IMR-90 (cell line): ENCODE measurements at regions not wholly inside any gene's neighbourhood (a gene's known extent, or its start where the extent isn't known, plus 50 kb on each side); places are given as distances from the start of the nearest gene placed in this dataset.

Experiments
- ATAC-seq: fragments of 200-7000 bp; cut with Tn5 transposase; 2 replicates; pipeline ENCODE4 v1.9.1; 2020; ENCODE audit warnings: low read depth, mild to moderate bottlenecking, moderate library complexity
- BruUV-seq: library from RNA; stranded (reverse); fragments of 400-500 nt; replicated peaks from 2 replicates; lab custom pipeline; 2021; lab: Mats Ljungman, UMichigan
- CTCF ChIA-PET: fragments of 300-600 bp; formaldehyde crosslinking; extraction: SDS; loops from one replicate; lab custom pipeline; 2021; ENCODE audit warnings: antibody characterized with exemption; lab: Yijun Ruan, JAX
- POLR2A ChIA-PET: fragments of 300-600 bp; sonication (Branson Sonifier 250); formaldehyde crosslinking; loops from one replicate; lab custom pipeline; 2022; ENCODE audit warnings: antibody characterized with exemption; ENCODE audit not compliant: unreplicated experiment; lab: Charles Lee
- DNase-seq: peaks from one replicate; pipeline ENCODE4 v3.0.0; 2013
- H2AFZ ChIP-seq: replicated peaks from 2 replicates; pipeline ENCODE3; 2013; ENCODE audit warnings: low read length, mild to moderate bottlenecking; ENCODE audit not compliant: poor library complexity
- H2AK5ac ChIP-seq: 2 replicates; pipeline ENCODE4 v1.6.1; 2013; ENCODE audit warnings: low read depth, low read length, inconsistent platforms
- H2AK9ac ChIP-seq: replicated peaks from 2 replicates; pipeline ENCODE3; 2013; ENCODE audit warnings: mild to moderate bottlenecking, low read depth, low read length, moderate library complexity; ENCODE audit not compliant: poor library complexity
- H2BK120ac ChIP-seq: 2 replicates; pipeline ENCODE4 v1.6.1; 2013; ENCODE audit warnings: low read depth, low read length, inconsistent platforms
- H2BK15ac ChIP-seq: 3 replicates; pipeline ENCODE4 v1.6.1; 2013; ENCODE audit warnings: low read depth, low read length, inconsistent platforms
- H2BK20ac ChIP-seq: 2 replicates; pipeline ENCODE4 v1.6.1; 2013; ENCODE audit warnings: low read depth, mild to moderate bottlenecking, inconsistent platforms, low read length, moderate library complexity
- H2BK5ac ChIP-seq: 2 replicates; pipeline ENCODE4 v1.6.1; 2013; ENCODE audit warnings: mild to moderate bottlenecking, low read depth, low read length, inconsistent platforms; ENCODE audit not compliant: poor library complexity, severe bottlenecking
- H3K14ac ChIP-seq: replicated peaks from 2 replicates; pipeline ENCODE4 v1.6.1; 2013; ENCODE audit warnings: low read depth, low read length, inconsistent platforms
- H3K18ac ChIP-seq: 2 replicates; pipeline ENCODE4 v1.6.1; 2013; ENCODE audit warnings: low read depth, low read length, control low read depth
- H3K23ac ChIP-seq: 2 replicates; pipeline ENCODE4 v1.6.1; 2013; ENCODE audit warnings: low read depth, low read length, inconsistent platforms
- H3K27ac ChIP-seq: 2 replicates; pipeline ENCODE4 v1.5.1; 2013; ENCODE audit warnings: mild to moderate bottlenecking, control low read depth, low read length; ENCODE audit not compliant: insufficient read depth
- H3K27me3 ChIP-seq: 2 replicates; pipeline ENCODE4 v1.6.1; 2013; ENCODE audit warnings: low read length; ENCODE audit not compliant: control insufficient read depth, insufficient read depth
- H3K36me3 ChIP-seq: 2 replicates; pipeline ENCODE4 v1.6.1; 2013; ENCODE audit warnings: low read length, mixed read lengths; ENCODE audit not compliant: control insufficient read depth, insufficient read depth
- H3K4ac ChIP-seq: 2 replicates; pipeline ENCODE4 v1.6.1; 2013; ENCODE audit warnings: low read depth, low read length, inconsistent platforms
- H3K4me1 ChIP-seq: 2 replicates; pipeline ENCODE4 v1.6.1; 2013; ENCODE audit warnings: low read length, mixed read lengths; ENCODE audit not compliant: control insufficient read depth, insufficient read depth
- H3K4me2 ChIP-seq: 2 replicates; pipeline ENCODE4 v1.6.1; 2013; ENCODE audit warnings: low read depth, mild to moderate bottlenecking, control low read depth, low read length, moderate library complexity
- H3K4me3 ChIP-seq: 2 replicates; pipeline ENCODE4 v1.5.1; 2013; ENCODE audit warnings: low read depth, mild to moderate bottlenecking, control low read depth, low read length, moderate library complexity; ENCODE audit not compliant: insufficient read depth
- H3K56ac ChIP-seq: 2 replicates; pipeline ENCODE4 v1.6.1; 2013; ENCODE audit warnings: low read length, inconsistent platforms; ENCODE audit not compliant: insufficient read depth; ENCODE audit errors: extremely low read depth
- H3K79me1 ChIP-seq, 2 experiments: 2 replicates each; pipeline ENCODE4 v1.6.1; 2013; ENCODE audit warnings: low read length in 2 of 2, inconsistent platforms in 1 of 2, low read depth in 1 of 2
- H3K9ac ChIP-seq: 2 replicates; pipeline ENCODE4 v1.6.1; 2013; ENCODE audit warnings: low read depth, low read length, control low read depth
- H3K9me1 ChIP-seq: 2 replicates; pipeline ENCODE4 v1.6.1; 2013; ENCODE audit warnings: low read length, inconsistent platforms; ENCODE audit not compliant: insufficient read depth
- H3K9me3 ChIP-seq: 2 replicates; pipeline ENCODE4 v1.6.1; 2013; ENCODE audit warnings: low read length; ENCODE audit not compliant: control insufficient read depth, insufficient read depth
- H4K20me1 ChIP-seq: 2 replicates; pipeline ENCODE4 v1.6.1; 2013; ENCODE audit warnings: low read length, inconsistent platforms; ENCODE audit not compliant: insufficient read depth
- H4K5ac ChIP-seq: 2 replicates; pipeline ENCODE4 v1.6.1; 2013; ENCODE audit warnings: mild to moderate bottlenecking, low read depth, low read length, control low read depth
- H4K8ac ChIP-seq, 2 experiments: 2 replicates each; pipeline ENCODE4 v1.6.1; 2013; ENCODE audit warnings: low read depth in 2 of 2, low read length in 2 of 2, control low read depth in 1 of 2, inconsistent platforms in 1 of 2
- H4K91ac ChIP-seq: 2 replicates; pipeline ENCODE4 v1.6.1; 2013; ENCODE audit warnings: low read depth, low read length, inconsistent platforms; ENCODE audit not compliant: insufficient read depth
- BHLHE40 ChIP-seq: fragments of 150-350 bp; IDR thresholded peaks from 2 replicates; pipeline ENCODE4 v1.6.1; 2016; ENCODE audit warnings: mild to moderate bottlenecking, low read depth, low read length
- CEBPB ChIP-seq: IDR thresholded peaks from 2 replicates; pipeline ENCODE4 v1.6.1; 2012; ENCODE audit warnings: low read depth, low read length, improper control_type of control experiment
- CHD1 ChIP-seq: IDR thresholded peaks from 2 replicates; pipeline ENCODE4 v1.6.1; 2012; ENCODE audit warnings: low read depth, low read length, improper control_type of control experiment
- CTCF ChIP-seq: conservative IDR thresholded peaks from 2 replicates; pipeline ENCODE4 v1.5.1; 2012; ENCODE audit warnings: mild to moderate bottlenecking, low read depth, low read length, improper control_type of control experiment
- ELK1 ChIP-seq: fragments of 150-350 bp; IDR thresholded peaks from 2 replicates; pipeline ENCODE4 v1.6.1; 2016; ENCODE audit warnings: low read depth, mild to moderate bottlenecking, low read length, moderate library complexity, borderline replicate concordance
- FOS ChIP-seq: fragments of 150-350 bp; IDR thresholded peaks from 2 replicates; pipeline ENCODE4 v1.6.1; 2016; ENCODE audit warnings: low read depth, low read length
- MAZ ChIP-seq: IDR thresholded peaks from 2 replicates; pipeline ENCODE4 v1.6.1; 2012; ENCODE audit warnings: low read depth, mild to moderate bottlenecking, low read length, improper control_type of control experiment, moderate library complexity, borderline replicate concordance
- MXI1 ChIP-seq: IDR thresholded peaks from 2 replicates; pipeline ENCODE4 v1.6.1; 2012; ENCODE audit warnings: low read depth, mild to moderate bottlenecking, low read length, moderate library complexity, borderline replicate concordance
- NFE2L2 ChIP-seq: fragments of 150-350 bp; IDR thresholded peaks from 2 replicates; pipeline ENCODE4 v1.6.1; 2016; ENCODE audit warnings: low read depth, mild to moderate bottlenecking, low read length
- RCOR1 ChIP-seq: IDR thresholded peaks from 2 replicates; pipeline ENCODE4 v1.6.1; 2012; ENCODE audit warnings: mild to moderate bottlenecking, low read length, improper control_type of control experiment; ENCODE audit not compliant: insufficient replicate concordance
- dilution Hi-C: fragments of 300-500 bp; cut with HindIII; formaldehyde crosslinking; loops from one replicate; pipeline ENCODE4 v1.14.3; 2018; ENCODE audit warnings: low sequenced_read_pairs; ENCODE audit not compliant: unreplicated experiment
- in situ Hi-C: fragments of 300-500 bp; cut with MboI; formaldehyde crosslinking; loops from 3 replicates; pipeline ENCODE4 v1.14.3; 2019; ENCODE audit warnings: low sequenced_read_pairs, inconsistent platforms, mixed read lengths
- intact Hi-C: fragments of 100-400 bp; cut with micrococcal nuclease; formaldehyde crosslinking; loops from 2 replicates; pipeline ENCODE4 v1.10.0; 2022

- Histone ChIP-seq H2BK5ac (no peak overlapping the region), H3K18ac (no peak overlapping the region), H3K9me3 (peaks cover 5% of the 10 kb centered on the region; the same call in 1 of the 2 replicates), H3K14ac (no peak overlapping the region), H3K36me3 (no peaks in the 10 kb centered on the region), H3K4me2 (no peak overlapping the region), H3K56ac (no peak overlapping the region), H3K4me1 (no peaks in the 10 kb centered on the region), H3K79me1 (no peaks in the 10 kb centered on the region), H3K9me1 (no peaks in the 10 kb centered on the region), H2BK20ac (no peak overlapping the region), H2AFZ (no peak overlapping the region), H4K91ac (no peak overlapping the region), H2AK9ac (no peak overlapping the region), H3K27ac (no peak overlapping the region), H4K5ac (no peak overlapping the region), H3K4me3 (no peak overlapping the region), H3K27me3 (no peaks in the 10 kb centered on the region), H2BK15ac (no peak overlapping the region), H3K23ac (no peak overlapping the region), H4K8ac (no peak overlapping the region), H3K4ac (no peak overlapping the region), H2AK5ac (no peak overlapping the region), H4K20me1 (no peaks in the 10 kb centered on the region), H2BK120ac (no peak overlapping the region), H3K9ac (no peak overlapping the region)
- dilution Hi-C loops: no loop called here
- POLR2A ChIA-PET: no interaction called here
- DNase-seq (no peak), ATAC-seq (no peak)
- CTCF ChIA-PET: no interaction called here
- BruUV-seq: no TSS peak
- TF ChIP-seq NFE2L2 (no peak), ELK1 (no peak), CTCF (no peak), CEBPB (no peak), FOS (no peak), MXI1 (no peak), RCOR1 (no peak), MAZ (no peak), CHD1 (no peak), BHLHE40 (no peak)
- intact Hi-C loops: no loop called here
- in situ Hi-C loops: no loop called here
Observed at GRCh38 chr3:68162644-68163043, 508.2 kb upstream of the SUCLG2 start.
